ENCODE measurements at regions not wholly inside any gene's neighbourhood (a gene's known extent, or its start where the extent isn't known, plus 50 kb on each side); places are given as distances from the start of the nearest gene placed in this dataset.

DNA sequence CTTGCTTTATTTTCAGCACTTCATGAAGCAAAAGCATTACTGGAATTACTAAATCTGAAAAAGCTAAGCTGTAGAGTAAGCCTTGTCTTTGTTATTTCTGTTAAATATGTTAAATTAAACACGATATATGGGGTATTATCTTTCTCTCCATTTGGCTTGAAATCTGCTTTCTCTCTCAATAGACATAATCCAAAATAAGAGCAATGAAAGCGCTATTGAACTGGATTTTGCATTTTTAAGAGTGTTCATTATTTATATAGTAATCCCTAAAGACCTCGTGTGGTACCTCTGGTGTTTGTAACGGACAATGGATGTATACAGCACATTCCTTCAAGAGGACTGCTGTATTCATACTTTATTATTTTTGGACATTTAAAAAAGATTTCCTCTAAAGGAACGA is 91.5 kb upstream of the KCNE2 start:
- TF ChIP-seq POLR2A (IDR thresholded peaks at IDR 0.05; ENCODE audit: low read depth, low read length), result no peak
- no peak for TF ChIP-seq POLR2AphosphoS5 (IDR thresholded peaks at IDR 0.05; ENCODE audit: low read depth, low read length)
- no peak for TF ChIP-seq TAF1 (IDR thresholded peaks at IDR 0.05; ENCODE audit: low read depth, low read length)
- TF ChIP-seq SPI1 (IDR thresholded peaks at IDR 0.05; ENCODE audit: low read depth, low read length), result no peak

Measured in GM12891 (cell line).